GM19043 (cell line): ENCODE measurements at regions not wholly inside any gene's neighbourhood (a gene's known extent, or its start where the extent isn't known, plus 50 kb on each side); places are given as distances from the start of the nearest gene placed in this dataset.
"Not testable (repeated sequence)": the region's sequence is repeated elsewhere in the genome, so short reads cannot be mapped to it uniquely, and the experiment has no call there.

Experiments
- ATAC-seq: cut with Tn5 transposase; IDR thresholded peaks from one replicate; pipeline ENCODE4 v1.9.1; 2021; ENCODE audit warnings: low read depth; ENCODE audit not compliant: unreplicated experiment

- ATAC-seq: no peak
These were observed 540.7 kb upstream of the TMEFF2 start for GRCh38 chr2:192735447-192735846.

DNA sequence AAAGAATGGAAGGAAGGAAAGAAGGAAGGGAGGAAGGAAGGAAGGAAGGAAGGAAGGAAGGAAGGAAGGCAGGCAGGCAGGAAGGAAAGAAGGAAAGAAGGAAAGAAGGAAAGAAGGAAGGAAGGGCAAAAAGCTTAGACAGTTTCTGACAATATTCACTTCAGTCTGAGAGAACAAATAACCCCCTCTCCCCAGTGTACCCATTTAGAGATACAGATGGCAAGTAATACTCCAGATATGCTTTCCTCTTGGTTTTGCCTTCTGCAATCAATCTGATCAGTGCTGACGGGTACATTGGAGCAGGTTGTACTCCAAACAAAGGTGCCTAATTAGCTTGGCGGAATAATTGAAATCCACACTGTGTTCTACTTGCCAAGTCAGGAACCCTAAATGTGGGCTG lies 534.6 kb upstream of the TMEFF2 start:
- no peak for ATAC-seq

- ATAC-seq: no peak
These were observed 531.3 kb upstream of the TMEFF2 start for GRCh38 chr2:192725991-192726390.

DNA sequence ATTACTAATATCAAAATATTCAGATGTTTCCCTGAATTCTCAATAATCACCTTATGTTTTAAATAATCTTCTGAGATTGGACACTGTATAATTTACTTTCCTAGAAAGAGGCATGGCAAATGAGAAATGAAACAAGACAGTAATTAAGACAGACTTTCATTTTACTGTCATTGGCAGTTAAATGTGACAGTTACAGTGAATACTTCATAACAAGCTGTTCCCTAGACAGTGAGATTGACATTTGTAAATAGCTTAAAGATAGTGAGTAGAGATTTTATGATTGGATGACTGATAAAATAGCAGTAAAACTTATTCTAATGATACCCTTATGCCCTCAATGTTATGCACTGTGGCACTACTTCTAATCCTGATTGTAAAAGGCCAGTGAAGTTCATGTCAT lies 524.9 kb upstream of the TMEFF2 start:
- no peak for ATAC-seq

- no peak for ATAC-seq
These were observed 523.6 kb upstream of the TMEFF2 start for GRCh38 chr2:192718340-192718739.

DNA sequence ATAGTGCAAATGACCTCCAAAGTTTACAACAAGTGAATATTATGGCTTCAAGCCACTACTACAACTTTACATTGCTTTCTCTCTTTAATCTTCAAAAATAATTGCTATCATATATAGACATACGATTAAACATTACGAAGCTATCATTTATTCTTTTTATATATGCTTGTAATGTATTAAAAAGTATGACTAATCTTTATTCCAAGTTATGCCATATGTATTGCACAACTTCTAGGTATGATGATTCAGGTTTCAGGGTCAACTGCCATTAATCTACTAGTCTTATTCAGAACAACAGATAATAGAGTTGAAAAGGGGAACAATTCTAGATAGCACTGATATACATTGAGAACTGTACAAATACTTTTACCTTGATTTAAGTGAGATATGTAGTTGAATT lies 506.2 kb upstream of the TMEFF2 start:
- no peak for ATAC-seq

- no peak for ATAC-seq
These were observed 503.1 kb upstream of the TMEFF2 start for GRCh38 chr2:192697880-192698279.

DNA sequence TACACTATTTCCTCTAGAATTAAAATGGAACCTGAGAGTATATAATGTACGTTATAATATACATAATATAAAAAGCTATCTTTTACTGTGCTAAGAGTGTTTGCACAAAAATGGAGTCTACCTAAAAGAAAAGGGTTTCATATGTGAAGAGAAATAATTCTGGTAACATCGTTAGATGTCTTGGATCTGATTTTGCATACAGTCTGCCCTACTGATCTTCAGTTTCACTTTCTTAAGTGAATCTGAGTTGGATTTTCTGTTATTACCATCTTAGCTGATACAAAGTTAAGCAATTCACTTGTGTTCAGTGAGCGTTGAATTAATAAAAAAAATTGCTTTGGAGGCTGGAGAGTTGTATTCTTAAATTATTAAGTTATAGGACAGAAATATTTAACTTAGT lies 502.1 kb upstream of the TMEFF2 start:
- no peak for ATAC-seq

GRCh38 chr2:192687015-192687414 lies 492.3 kb upstream of the TMEFF2 start:
- ATAC-seq: no peak

DNA sequence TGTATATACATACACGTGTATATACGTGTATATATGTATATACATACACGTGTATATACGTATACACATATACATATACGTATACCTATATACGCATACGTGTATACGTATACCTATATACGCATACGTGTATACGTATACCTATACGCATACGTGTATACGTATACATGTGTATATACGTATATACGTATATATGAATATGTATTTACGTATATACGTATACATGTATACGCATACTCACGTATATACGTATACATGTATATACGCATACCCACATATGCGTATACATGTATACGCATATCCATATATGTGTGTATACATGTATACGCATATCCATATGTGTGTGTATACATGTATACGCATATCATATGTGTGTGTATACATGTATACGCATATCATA lies 487.8 kb upstream of the TMEFF2 start:
- not testable (repeated sequence) for ATAC-seq

DNA sequence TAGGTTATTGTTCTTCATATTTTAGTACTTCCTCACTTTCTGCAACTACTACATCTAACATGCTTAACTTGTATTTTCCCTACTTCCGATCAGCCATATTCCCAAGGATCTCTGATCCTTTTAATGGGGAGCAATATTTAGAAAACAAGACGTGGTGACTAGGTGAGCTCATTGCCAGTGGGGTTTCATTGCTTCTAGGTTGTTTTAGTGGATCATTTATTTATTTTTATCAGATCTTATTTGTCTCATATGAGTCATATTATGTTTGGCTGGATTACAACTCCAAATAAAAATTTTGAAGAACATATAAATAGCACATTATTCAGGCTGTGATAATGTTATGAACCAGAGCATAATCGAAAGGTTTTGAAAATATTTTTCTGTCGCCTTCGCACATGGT lies 480.9 kb upstream of the TMEFF2 start:
- ATAC-seq: no peak

GRCh38 chr2:192669505-192670091 lies 474.9 kb upstream of the TMEFF2 start:
- no peak for ATAC-seq

DNA sequence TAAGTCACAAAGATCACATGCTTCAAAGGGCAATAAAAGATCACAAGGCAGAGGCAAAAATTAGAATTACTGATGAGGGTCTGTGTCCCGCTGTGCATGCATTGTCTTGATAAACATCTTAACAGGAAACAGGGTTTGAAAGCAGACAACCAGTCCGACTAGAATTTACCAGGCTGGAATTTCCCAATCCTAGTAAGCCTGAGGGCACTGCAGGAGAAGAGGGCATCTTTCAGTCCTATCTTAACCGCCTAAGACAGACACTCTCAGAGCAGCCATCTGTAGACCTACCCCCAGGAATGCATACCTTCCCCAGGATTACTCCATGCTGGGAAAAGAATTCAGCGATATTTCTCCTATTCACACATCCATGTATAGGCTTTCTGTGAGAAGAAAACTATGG lies 465.8 kb upstream of the TMEFF2 start:
- not testable (repeated sequence) for ATAC-seq

DNA sequence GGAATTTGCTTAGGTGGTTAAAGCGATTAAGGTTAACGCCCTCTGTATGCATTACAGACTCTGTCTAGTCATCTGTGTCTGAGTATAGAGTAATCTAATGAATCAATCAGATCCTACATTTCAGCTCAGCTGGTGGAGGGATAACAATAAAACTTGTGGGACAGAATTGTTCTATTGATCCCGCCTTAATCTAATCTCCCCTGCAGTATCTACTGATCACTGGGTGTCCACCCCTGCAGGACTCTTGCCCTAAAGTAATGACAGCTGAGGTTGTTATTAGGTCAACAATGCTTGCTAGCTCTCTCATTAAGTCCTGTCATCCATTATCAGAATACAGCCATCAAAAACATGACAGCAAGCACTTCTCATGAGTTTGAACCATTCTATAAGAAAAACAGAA lies 462.6 kb upstream of the TMEFF2 start:
- ATAC-seq: no peak

DNA sequence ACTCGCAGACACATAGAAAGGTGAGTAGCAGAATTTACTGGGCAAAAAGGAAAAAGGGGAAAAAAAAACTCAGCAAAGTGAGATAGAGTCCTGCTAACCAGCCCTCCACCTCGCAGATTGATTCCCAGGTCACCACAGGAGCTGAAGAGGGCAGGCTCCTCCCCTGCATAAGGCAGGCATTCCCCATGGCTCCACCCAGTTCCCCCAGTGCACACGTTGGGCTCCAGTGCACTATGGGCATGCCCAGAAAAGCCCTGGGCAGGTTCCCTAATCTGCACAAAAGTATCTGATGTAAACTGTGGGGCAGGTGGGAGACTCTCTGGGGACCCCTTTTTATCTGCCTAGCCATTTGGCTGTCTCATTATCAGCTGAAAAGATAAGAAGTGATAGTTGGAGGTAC lies 461.2 kb upstream of the TMEFF2 start:
- no peak for ATAC-seq

- no peak for ATAC-seq
These were observed 451.3 kb upstream of the TMEFF2 start for GRCh38 chr2:192645811-192646598.

DNA sequence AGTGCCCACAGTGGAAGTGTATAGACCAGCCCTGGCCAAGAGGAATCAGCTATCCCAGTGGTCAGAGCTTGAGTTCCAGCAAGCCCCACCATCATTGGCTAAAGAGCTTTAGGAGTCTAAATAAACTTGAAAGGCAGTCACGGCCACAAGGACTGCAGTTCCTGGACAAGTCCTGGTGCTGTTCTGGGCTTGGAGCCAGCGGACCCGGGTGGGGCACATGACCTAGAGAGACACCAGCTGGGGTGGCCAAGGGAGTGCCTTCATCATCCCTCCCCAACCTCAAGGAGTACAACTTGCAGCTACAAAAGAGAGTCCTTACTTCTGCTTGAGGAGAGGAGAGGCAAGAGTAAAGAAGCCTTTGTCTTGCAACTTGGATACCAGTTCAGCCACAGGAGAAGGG lies 439.8 kb upstream of the TMEFF2 start:
- ATAC-seq: no peak

DNA sequence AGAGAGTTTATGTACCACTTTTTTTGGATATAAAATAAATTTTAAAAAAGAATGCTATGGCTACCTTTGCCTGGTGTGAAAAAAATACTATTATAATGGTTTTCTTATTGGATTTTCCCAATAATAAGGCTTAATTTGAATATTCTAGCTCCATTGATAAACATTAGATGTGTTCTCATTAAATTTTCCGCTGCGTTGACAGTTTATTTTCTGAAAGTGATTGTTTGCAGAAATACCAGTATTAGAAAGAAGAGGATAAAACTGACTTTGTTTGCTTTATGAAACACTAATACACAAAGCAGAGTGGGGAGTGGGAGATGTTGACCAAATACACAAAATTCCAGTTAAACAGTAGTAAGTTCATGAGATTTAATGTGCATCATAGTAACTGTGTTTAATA lies 433.3 kb upstream of the TMEFF2 start:
- no peak for ATAC-seq

DNA sequence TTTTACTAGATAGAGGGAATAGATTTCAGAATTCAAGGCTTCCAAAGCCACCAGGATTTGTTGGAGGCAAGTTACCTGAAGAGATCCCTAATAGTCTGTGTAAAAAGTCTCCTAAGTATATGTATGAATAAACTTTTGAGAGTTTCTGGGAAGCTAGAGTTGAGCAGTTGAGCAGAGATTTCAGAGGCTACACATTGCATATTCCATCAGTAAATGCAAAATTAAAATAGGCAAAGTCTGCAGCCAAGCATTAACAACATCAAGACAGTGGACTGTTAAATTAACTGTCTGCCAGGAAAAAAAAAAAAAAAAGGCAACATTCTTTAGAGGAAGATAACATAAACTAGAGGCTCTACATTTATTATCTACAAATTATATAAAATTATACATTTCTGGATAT lies 420.4 kb upstream of the TMEFF2 start:
- no peak for ATAC-seq

DNA sequence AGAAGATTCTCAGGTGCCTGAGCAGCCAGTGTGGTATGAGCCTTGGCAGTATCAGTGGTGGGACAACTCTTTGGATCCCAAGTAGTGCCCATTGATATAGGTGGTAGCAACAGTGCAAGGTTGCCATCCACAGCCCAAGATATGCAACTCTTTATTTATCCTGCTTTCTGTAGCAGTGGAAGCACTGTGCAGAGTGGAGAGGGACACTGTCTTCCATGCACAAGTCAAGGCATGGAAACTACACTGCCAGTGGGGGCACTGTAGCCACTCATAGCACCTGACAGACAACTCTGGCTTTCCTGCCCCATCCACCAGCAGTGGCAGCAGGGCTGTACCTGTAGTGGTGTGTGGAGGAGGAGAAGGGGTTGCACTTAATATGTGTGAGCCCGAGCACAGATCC lies 409.6 kb upstream of the TMEFF2 start:
- no peak for ATAC-seq

DNA sequence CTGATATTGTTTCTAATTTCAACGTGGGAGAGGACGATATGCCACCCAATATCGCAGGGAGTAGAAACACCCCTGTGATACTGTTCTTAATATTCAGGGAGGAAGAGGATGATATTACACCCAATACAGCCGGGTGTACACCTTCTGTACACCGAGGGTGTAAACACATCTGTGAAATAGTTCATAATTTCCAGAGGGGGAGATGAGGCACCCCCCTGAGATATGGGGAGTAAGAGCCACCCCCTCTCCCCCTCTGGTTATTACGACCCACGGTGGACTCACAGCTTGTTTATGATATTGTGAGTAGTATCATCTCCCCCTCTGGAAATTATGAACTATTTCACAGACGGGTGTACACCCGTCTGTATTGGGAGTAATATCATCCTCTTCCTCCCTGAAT lies 403.9 kb upstream of the TMEFF2 start:
- ATAC-seq: not testable (repeated sequence)

- ATAC-seq: no peak
These were observed 398.8 kb upstream of the TMEFF2 start for GRCh38 chr2:192593561-192593960.
